Colonic mucosa (tissue), 4 donors: ENCODE measurements at regions not wholly inside any gene's neighbourhood (a gene's known extent, or its start where the extent isn't known, plus 50 kb on each side); places are given as distances from the start of the nearest gene placed in this dataset.
"Not testable (repeated sequence)": the region's sequence is repeated elsewhere in the genome, so short reads cannot be mapped to it uniquely, and the experiment has no call there.

Experiments used
- DNase-seq: peaks from one replicate; pipeline ENCODE4 v3.0.0-alpha.2; 2020
- H3K27ac ChIP-seq: fragments of 200-600 bp; one replicate; pipeline ENCODE4 v1.8.0; 2021
- H3K27me3 ChIP-seq: fragments of 200-600 bp; one replicate; pipeline ENCODE4 v1.8.0; 2021
- H3K36me3 ChIP-seq: fragments of 200-600 bp; one replicate; pipeline ENCODE4 v1.8.0; 2021
- H3K4me1 ChIP-seq: fragments of 200-600 bp; one replicate; pipeline ENCODE4 v1.8.0; 2021; ENCODE audit warnings: mild to moderate bottlenecking
- H3K4me3 ChIP-seq: fragments of 200-600 bp; one replicate; pipeline ENCODE4 v1.8.0; 2021
- H3K9ac ChIP-seq, 2 donors: one replicate each; pipeline ENCODE4 v1.7.0; 2013; ENCODE audit warnings: control low read depth in 2 of 2, low read depth in 2 of 2, low read length in 2 of 2
- H3K9me3 ChIP-seq: fragments of 200-600 bp; one replicate; pipeline ENCODE4 v1.8.0; 2021
- CTCF ChIP-seq: fragments of 200-600 bp; IDR thresholded peaks from one replicate; pipeline ENCODE4 v1.8.0; 2022; ENCODE audit warnings: antibody characterized with exemption, mild to moderate bottlenecking
- intact Hi-C: fragments of 100-400 bp; cut with DNase I; formaldehyde crosslinking; loops from one replicate; pipeline ENCODE4 v1.14.1; 2022
- donor health status: healthy.
- donor health status: DM: no; HTN: no; CAD: no.
- donor health status: DM: no; HTN: no; CAD: no.

GRCh38 chr20:40630099-40630498 lies 58.9 kb downstream of the MAFB start:
- no peak for DNase-seq
- H3K9ac ChIP-seq: no peak overlapping the region
- H3K9me3 ChIP-seq: no peaks in the 10 kb centered on the region
- intact Hi-C loops: no loop called here
- no peak overlapping the region for H3K27ac ChIP-seq
- TF ChIP-seq CTCF: no peak
- H3K4me1 ChIP-seq: no peaks in the 10 kb centered on the region
- H3K27me3 ChIP-seq: no peaks in the 10 kb centered on the region
- H3K36me3 ChIP-seq: no peaks in the 10 kb centered on the region
- H3K4me3 ChIP-seq: no peak overlapping the region

GRCh38 chr20:40628877-40629276 lies 60.2 kb downstream of the MAFB start:
- H3K36me3 ChIP-seq: no peaks in the 10 kb centered on the region
- H3K27ac ChIP-seq: no peak overlapping the region
- intact Hi-C loops: no loop called here
- H3K27me3 ChIP-seq: no peaks in the 10 kb centered on the region
- H3K4me3 ChIP-seq: no peak overlapping the region
- TF ChIP-seq CTCF: no peak
- no peaks in the 10 kb centered on the region for H3K4me1 ChIP-seq
- H3K9ac ChIP-seq: no peak overlapping the region
- no peak for DNase-seq
- no peaks in the 10 kb centered on the region for H3K9me3 ChIP-seq

- DNase-seq, intact Hi-C loops, H3K9ac ChIP-seq, H3K9me3 ChIP-seq, H3K4me3 ChIP-seq, H3K36me3 ChIP-seq, H3K27me3 ChIP-seq, H3K27ac ChIP-seq, H3K4me1 ChIP-seq: not testable (repeated sequence)
Measured at GRCh38 chr20:40619053-40619452, 70.0 kb downstream of the MAFB start.

GRCh38 chr20:40617594-40617993 lies 71.4 kb downstream of the MAFB start:
- Histone ChIP-seq H3K27me3 (no peaks in the 10 kb centered on the region), H3K9ac (no peak overlapping the region), H3K27ac (no peak overlapping the region), H3K9me3 (no peaks in the 10 kb centered on the region), H3K4me1 (no peaks in the 10 kb centered on the region), H3K36me3 (no peaks in the 10 kb centered on the region), H3K4me3 (no peak overlapping the region)
- intact Hi-C loops: no loop called here
- TF ChIP-seq CTCF: no peak
- DNase-seq: no peak

GRCh38 chr20:40612837-40613236 lies 76.2 kb downstream of the MAFB start:
- TF ChIP-seq CTCF: no peak
- no peak overlapping the region for H3K9ac ChIP-seq
- H3K4me1 ChIP-seq: no peaks in the 10 kb centered on the region
- no peak overlapping the region for H3K4me3 ChIP-seq
- H3K27me3 ChIP-seq: no peaks in the 10 kb centered on the region
- no peak for DNase-seq
- no peaks in the 10 kb centered on the region for H3K36me3 ChIP-seq
- no peak overlapping the region for H3K27ac ChIP-seq
- intact Hi-C loops: no loop called here
- no peaks in the 10 kb centered on the region for H3K9me3 ChIP-seq

GRCh38 chr20:40612247-40612646 lies 76.8 kb downstream of the MAFB start:
- intact Hi-C loops: no loop called here
- no peak for DNase-seq
- Histone ChIP-seq H3K27me3 (no peaks in the 10 kb centered on the region), H3K27ac (no peak overlapping the region), H3K9me3 (no peaks in the 10 kb centered on the region), H3K4me1 (no peaks in the 10 kb centered on the region), H3K4me3 (no peak overlapping the region), H3K36me3 (no peaks in the 10 kb centered on the region), H3K9ac (no peak overlapping the region)
- no peak for TF ChIP-seq CTCF
